HG03558 (cell line): ENCODE measurements at regions not wholly inside any gene's neighbourhood (a gene's known extent, or its start where the extent isn't known, plus 50 kb on each side); places are given as distances from the start of the nearest gene placed in this dataset.

Experiments used
- ATAC-seq: cut with Tn5 transposase; IDR thresholded peaks from one replicate; pipeline ENCODE4 v1.9.1; 2021; ENCODE audit warnings: moderate number of reproducible peaks; ENCODE audit not compliant: unreplicated experiment; ENCODE audit errors: extremely low read depth

- ATAC-seq, result no peak
These were observed 331.1 kb downstream of the MLLT3 start for GRCh38 chr9:20291201-20291600.

GRCh38 chr9:20290257-20290656 lies 332.0 kb downstream of the MLLT3 start:
- no peak for ATAC-seq

DNA sequence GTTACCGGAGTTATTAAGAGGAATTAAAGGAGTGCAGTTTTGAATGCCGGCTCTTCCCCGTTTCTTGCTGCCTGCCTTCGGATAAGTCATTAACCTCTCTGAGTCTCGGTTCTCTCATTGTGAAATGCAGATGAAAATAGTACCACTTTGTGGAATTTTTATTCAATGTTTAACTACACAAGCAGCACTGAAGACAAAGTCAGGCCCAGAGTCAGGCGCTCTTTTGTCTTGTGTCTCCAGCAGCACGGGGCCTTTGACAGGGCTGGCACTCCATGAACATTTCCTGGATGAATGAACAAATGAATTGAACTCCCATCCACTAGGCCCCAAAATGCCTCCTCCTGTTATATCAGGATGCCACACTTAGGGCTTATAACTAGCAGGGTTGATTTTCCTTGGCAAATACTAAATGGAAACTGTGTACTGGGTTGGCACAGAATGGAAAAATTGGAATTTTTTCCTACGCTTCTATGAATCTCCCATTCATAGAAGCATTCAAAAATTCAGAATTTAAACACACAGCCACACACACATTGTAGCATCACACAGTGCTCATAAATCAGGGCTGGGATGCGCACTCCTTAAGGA lies 332.8 kb downstream of the MLLT3 start:
- no peak for ATAC-seq

DNA sequence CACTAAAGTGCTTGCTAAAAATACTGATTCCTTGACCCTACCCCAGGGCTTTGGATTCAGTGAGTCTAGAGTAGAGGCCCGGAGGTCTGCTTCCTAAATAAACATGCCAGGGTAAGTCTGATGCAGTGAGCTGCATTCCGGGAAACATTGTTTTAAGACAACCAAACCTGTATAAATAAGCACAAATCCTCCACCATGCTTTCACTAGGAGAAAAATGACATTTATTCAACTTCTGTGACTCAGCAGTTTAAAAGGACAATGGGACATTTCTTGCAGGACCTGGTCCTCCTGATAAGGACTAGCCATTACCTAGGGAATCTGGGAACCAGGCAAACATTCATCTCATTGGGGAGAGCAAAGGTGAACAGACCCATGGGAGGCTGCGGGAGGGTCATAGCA lies 335.3 kb downstream of the MLLT3 start:
- ATAC-seq, result no peak

DNA sequence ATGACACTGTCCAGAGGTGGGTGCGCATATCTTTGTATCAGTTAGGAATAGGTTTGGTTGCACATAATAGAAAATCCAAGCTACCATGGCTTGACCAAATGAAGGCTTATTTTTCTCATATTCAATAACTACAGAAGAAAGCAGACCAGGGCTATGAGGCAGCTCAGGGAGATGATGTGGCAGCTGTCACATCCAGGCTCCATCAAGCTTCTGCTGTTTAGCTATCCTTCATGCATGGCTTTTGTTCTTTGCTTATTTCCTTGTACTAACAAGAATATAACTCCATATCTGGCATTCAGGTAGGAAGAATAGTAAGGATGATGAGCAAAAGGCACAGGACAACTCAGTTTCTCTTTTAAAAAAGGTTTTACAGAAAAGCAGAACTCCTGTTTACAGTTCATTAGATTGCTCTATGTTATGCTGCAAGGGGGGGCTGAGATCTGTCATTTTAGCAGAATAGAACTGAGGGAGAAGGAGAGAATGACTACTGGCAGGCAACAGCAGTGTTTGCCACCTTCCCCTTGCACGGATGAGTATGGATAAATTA lies 336.1 kb downstream of the MLLT3 start:
- ATAC-seq, result no peak

DNA sequence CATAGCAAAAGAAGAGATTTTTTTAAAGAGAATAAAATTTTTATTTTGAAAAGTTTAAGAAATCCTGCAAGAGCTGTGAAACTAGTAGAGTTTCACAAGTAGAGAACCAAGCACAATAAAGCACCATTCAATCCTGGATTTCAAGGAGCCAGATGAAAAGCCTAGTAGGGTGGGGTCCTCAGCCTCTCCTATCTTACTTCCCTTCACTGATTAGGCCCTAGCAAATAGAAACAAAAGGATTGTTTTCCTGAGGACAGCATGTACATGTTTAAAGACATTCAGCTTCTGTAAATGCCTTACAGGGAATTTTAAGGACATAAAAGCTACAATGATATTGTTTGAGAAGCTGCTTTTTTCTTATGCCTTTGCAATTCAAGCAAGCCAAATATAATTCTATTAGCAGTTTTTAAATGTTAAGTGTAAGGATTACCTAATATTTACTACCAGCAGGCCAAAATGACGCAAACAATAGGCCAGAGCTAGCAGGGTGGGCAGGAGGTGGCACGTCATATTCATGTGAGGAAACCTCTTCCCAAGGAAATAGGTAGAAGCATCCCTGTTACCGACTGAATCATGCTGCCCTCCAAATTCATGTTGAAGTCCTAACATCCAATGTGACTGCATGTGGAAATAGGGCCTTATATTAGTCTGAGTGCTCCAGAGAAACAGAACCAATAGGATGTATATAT lies 337.6 kb downstream of the MLLT3 start:
- ATAC-seq, result no peak

DNA sequence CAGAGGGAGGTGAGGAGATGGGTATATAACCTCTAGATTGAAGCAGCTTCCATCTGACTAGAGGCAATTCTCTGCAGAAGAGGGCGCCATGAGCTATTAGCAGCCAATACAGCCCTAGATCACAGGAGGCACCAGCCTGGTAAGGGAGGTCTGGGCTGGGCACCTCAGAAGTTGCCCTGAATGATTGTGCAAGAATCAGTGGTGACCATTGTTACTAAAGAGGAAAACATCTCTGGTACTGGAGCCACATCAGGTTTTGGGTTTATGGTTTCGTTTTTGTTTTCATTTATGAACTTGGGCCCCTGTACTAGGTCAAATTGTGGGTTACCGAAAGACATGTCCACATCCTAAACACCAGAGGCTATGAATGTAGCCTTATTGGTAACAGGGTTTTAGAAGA lies 342.0 kb downstream of the MLLT3 start:
- no peak for ATAC-seq

GRCh38 chr9:20276762-20277161 lies 345.5 kb downstream of the MLLT3 start:
- no peak for ATAC-seq

GRCh38 chr9:20271723-20272122 lies 350.6 kb downstream of the MLLT3 start:
- ATAC-seq, result no peak

DNA sequence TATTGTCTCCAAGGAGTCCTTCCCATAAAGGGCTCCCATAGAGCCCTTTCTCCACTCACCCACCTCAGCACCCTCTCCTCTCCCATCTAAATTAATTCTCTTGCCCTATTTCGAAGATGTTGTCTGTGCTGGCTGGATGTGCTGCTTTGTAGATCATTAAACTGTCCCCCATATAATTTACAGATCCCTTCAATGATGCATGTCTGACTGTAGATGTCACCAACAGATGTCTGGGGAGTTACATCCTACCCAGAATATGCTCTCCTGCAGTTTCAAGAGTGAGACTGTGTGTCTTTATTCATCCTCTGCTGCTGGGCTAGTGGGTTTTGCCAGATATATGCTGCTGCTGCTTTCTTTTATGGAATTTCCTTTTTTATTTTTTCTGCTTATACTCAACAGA lies 351.2 kb downstream of the MLLT3 start:
- ATAC-seq, result no peak

DNA sequence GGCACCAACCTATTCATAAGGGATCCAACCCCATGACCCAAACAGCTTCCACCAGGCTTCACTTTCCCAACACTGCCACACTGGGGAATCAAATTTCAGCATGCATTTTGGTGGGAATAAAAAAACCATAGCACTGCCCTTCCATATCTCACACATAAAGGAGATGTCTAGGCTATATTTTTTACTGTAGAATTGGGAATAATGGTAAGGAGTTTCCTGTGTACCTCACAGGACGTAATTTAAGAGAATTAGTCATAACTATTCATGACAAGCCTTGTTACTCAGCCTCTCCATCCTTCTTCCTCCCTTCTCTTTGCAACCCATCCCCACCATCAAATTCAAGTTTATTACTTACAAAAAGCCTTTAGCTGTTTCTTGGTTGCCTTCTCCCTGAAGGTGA lies 352.1 kb downstream of the MLLT3 start:
- no peak for ATAC-seq

DNA sequence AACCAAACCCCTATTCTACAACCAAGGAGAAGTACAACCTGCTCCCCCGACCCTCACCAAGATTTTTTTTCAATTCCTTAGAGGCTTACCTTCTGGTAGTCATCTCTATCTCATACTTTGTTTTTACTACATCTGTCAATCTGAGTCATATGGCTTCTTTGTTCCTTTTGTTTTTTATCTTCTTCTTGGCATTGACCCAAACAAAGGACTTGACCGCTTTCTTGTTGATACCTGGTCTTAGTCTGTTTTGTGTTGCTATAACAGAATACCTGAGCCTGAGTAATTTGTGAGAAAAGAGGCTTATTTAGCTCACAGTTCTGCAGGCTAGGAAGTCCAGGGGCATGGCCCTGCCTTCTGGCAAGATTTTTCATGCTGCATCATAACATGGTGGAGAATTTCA lies 352.7 kb downstream of the MLLT3 start:
- no peak for ATAC-seq

GRCh38 chr9:20264896-20265295 lies 357.4 kb downstream of the MLLT3 start:
- ATAC-seq, result no peak

DNA sequence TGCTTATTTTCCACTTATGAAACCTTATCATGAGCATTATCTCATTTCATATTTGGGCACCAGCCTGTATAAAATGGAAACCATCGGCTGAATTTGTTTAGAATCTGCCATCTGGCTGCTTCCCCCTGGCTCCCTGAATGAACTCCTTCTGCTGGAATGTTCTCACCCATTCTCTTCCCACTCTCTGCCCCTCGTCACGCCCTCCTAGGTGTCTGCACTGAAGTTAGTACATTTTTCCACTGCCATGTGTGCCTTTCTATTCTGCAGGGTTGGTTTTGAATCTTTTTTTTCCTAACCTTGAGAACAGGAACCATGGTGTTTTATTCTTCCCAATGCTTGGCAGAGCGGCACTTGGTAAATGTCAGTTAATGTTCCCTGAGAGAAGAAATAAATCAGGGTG lies 359.7 kb downstream of the MLLT3 start:
- ATAC-seq, result no peak

GRCh38 chr9:20256284-20256948 lies 365.9 kb downstream of the MLLT3 start:
- no peak for ATAC-seq

DNA sequence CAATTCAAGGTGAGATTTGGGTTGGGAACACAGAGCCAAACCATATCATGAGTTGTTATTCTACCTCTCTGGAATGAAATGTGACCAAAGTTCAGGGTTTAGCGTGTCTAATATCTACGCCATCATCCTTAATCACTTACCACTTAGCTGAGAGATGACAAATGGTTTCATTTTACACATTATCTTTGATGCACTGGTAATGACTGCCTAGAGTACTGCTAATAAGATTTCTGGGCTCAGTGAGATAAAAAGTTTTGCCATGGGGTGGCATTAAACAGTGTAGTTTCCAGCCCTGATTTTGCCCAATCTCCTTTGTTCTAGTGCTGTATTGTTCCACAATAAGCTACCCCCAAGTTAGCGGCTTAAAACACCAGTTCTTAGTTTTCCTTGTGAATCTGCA lies 367.2 kb downstream of the MLLT3 start:
- no peak for ATAC-seq

DNA sequence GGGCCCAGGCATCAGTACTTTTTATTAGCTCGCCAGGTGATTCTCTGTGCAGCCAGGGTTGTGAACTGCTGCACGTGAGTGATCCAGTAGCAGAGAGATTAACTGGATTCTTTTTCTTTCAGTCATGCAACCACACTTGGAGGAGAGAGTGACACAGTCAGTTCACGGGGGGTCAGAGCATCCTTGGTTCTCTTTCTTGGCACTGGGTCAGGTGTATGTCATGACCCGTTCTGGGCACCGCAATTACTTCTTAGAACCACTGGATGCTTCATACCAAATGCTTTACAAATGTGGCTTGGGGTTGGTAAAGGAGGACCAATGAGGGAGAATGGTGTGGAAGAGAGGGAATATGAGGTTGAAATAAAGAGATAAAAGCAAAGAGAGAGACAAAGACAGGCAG lies 368.7 kb downstream of the MLLT3 start:
- no peak for ATAC-seq

GRCh38 chr9:20252778-20253177 lies 369.5 kb downstream of the MLLT3 start:
- no peak for ATAC-seq

DNA sequence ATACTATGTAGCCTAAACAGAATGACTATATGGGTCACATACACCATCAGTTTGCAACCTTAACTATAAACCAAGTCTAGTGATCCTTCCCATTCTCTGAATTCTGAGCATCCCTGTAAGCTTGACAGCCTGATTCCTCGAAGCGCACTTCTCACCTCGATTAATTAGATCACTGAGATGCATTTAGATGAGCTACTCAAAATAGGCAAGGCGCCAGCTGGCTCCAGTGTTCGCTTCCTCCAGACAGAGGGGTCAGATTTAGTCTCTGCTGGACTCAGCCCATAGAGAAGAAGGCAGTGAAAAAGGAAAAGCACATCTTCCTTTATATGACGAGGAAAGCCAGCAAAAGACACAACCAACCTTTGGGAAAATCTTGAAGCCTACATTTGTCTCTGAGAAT lies 371.5 kb downstream of the MLLT3 start:
- ATAC-seq, result no peak

DNA sequence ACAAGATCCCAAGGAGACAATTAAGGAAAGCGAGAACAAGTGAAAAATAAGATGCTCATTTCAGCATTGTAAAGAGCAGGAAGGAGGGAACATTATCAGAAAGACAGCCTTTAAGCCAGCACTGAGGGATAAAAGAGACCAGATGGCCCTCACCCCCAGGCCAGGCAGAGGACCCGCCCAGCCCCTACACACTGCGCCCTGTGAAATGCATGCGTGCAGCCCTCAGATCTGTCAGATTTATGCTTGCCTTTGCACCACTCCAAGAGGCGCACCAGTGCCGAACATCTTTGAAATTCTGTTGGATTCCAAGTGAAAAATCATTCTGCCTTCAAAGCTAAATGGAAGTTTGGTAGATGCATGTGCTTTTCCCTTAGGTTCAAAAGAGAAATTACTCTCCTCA lies 378.0 kb downstream of the MLLT3 start:
- ATAC-seq, result no peak

- no peak for ATAC-seq
These were observed 378.5 kb downstream of the MLLT3 start for GRCh38 chr9:20243841-20244240.
